ENCODE measurements at regions not wholly inside any gene's neighbourhood (a gene's known extent, or its start where the extent isn't known, plus 50 kb on each side); places are given as distances from the start of the nearest gene placed in this dataset.

DNA sequence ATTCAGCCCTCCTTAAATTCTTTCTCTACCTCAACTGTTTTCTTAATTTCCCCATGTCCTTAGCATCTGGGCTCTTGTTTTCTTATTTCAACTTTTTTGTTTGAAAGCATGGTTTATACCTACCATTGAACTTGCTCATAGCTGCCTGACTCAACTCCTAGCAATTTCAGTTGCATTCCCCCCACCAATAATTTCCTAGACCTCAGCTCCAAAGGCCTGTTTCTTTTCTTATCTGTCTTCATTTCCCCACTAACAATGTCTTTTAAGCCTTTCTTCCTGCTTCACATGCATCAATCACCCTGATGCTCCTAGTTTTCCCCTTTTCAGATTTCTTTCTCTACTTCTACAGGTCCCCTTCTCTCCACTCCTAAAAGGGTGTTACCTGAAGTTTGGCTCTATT, 129.7 kb upstream of the PDE4D start:
- TF ChIP-seq TAF1 (IDR thresholded peaks at IDR 0.05; ENCODE audit: borderline replicate concordance, insufficient read depth, low read length) (no peak), POLR2AphosphoS5 (IDR thresholded peaks at IDR 0.05; ENCODE audit: low read depth, low read length) (no peak), SIN3A (IDR thresholded peaks at IDR 0.05; ENCODE audit: borderline replicate concordance, insufficient read depth, low read length) (no peak)
- TF ChIP-seq, protein P1, sequence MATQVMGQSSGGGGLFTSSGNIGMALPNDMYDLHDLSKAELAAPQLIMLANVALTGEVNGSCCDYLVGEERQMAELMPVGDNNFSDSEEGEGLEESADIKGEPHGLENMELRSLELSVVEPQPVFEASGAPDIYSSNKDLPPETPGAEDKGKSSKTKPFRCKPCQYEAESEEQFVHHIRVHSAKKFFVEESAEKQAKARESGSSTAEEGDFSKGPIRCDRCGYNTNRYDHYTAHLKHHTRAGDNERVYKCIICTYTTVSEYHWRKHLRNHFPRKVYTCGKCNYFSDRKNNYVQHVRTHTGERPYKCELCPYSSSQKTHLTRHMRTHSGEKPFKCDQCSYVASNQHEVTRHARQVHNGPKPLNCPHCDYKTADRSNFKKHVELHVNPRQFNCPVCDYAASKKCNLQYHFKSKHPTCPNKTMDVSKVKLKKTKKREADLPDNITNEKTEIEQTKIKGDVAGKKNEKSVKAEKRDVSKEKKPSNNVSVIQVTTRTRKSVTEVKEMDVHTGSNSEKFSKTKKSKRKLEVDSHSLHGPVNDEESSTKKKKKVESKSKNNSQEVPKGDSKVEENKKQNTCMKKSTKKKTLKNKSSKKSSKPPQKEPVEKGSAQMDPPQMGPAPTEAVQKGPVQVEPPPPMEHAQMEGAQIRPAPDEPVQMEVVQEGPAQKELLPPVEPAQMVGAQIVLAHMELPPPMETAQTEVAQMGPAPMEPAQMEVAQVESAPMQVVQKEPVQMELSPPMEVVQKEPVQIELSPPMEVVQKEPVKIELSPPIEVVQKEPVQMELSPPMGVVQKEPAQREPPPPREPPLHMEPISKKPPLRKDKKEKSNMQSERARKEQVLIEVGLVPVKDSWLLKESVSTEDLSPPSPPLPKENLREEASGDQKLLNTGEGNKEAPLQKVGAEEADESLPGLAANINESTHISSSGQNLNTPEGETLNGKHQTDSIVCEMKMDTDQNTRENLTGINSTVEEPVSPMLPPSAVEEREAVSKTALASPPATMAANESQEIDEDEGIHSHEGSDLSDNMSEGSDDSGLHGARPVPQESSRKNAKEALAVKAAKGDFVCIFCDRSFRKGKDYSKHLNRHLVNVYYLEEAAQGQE (IDR thresholded peaks at IDR 0.05; ENCODE audit: insufficient read depth in 1 of 2, low read depth in 2 of 2, low read length in 2 of 2) = no peak
